KMS-11 (cell line): ENCODE measurements at regions not wholly inside any gene's neighbourhood (a gene's known extent, or its start where the extent isn't known, plus 50 kb on each side); places are given as distances from the start of the nearest gene placed in this dataset.

ENCODE experiments used
- H2AFZ ChIP-seq: fragments of 200-600 bp; sonication (generic); 2 replicates; pipeline ENCODE4 v1.6.1; 2016; ENCODE audit warnings: antibody characterized with exemption, mixed run types, low read depth
- H3K27ac ChIP-seq: fragments of 200-600 bp; sonication (generic); 2 replicates; pipeline ENCODE4 v1.6.1; 2016; ENCODE audit warnings: mild to moderate bottlenecking, mixed run types
- H3K27me3 ChIP-seq: fragments of 200-600 bp; sonication (generic); 2 replicates; pipeline ENCODE4 v1.6.1; 2017; ENCODE audit warnings: mild to moderate bottlenecking, low read depth, mixed run types, moderate library complexity; ENCODE audit not compliant: insufficient read depth
- H3K36me3 ChIP-seq: fragments of 200-600 bp; sonication (generic); 2 replicates; pipeline ENCODE4 v1.6.1; 2017; ENCODE audit warnings: mild to moderate bottlenecking, mixed run types; ENCODE audit not compliant: insufficient read depth
- H3K4me1 ChIP-seq: fragments of 200-600 bp; sonication (generic); 2 replicates; pipeline ENCODE4 v1.6.1; 2016; ENCODE audit warnings: mild to moderate bottlenecking, low read depth, mixed run types; ENCODE audit not compliant: poor library complexity, severe bottlenecking
- H3K4me2 ChIP-seq: fragments of 200-600 bp; sonication (generic); 2 replicates; pipeline ENCODE4 v1.7.0; 2016; ENCODE audit warnings: mild to moderate bottlenecking, mixed run types
- H3K4me3 ChIP-seq: fragments of 200-600 bp; sonication (generic); IDR thresholded peaks from 2 replicates; pipeline ENCODE4 v1.6.1; 2017; ENCODE audit warnings: low read depth, low read length, mixed read lengths; ENCODE audit not compliant: insufficient read depth
- H3K79me2 ChIP-seq: fragments of 200-600 bp; sonication (generic); 2 replicates; pipeline ENCODE4 v1.6.1; 2016; ENCODE audit warnings: low read depth, mixed run types; ENCODE audit not compliant: insufficient read depth
- H3K9ac ChIP-seq: fragments of 200-600 bp; sonication (generic); 2 replicates; pipeline ENCODE4 v1.6.1; 2016; ENCODE audit warnings: mild to moderate bottlenecking, mixed run types
- H4K20me1 ChIP-seq: fragments of 200-600 bp; sonication (generic); 2 replicates; pipeline ENCODE4 v1.6.1; 2016; ENCODE audit warnings: mild to moderate bottlenecking, mixed run types; ENCODE audit not compliant: insufficient read depth
- TF ChIP-seq, protein P1 (sequence below): fragments of 200-600 bp; sonication (generic); conservative IDR thresholded peaks from 2 replicates; pipeline ENCODE4 v1.6.1; 2017; ENCODE audit warnings: low read depth, mild to moderate bottlenecking, antibody characterized with exemption, low read length, moderate library complexity, mixed read lengths

GRCh38 chr2:150286730-150287362 is 200.6 kb downstream of the RND3 start:
- H3K79me2 ChIP-seq: no peaks in the 10 kb centered on the region
- no peak overlapping the region for H3K27ac ChIP-seq
- H2AFZ ChIP-seq: no peak overlapping the region
- TF ChIP-seq, protein P1, sequence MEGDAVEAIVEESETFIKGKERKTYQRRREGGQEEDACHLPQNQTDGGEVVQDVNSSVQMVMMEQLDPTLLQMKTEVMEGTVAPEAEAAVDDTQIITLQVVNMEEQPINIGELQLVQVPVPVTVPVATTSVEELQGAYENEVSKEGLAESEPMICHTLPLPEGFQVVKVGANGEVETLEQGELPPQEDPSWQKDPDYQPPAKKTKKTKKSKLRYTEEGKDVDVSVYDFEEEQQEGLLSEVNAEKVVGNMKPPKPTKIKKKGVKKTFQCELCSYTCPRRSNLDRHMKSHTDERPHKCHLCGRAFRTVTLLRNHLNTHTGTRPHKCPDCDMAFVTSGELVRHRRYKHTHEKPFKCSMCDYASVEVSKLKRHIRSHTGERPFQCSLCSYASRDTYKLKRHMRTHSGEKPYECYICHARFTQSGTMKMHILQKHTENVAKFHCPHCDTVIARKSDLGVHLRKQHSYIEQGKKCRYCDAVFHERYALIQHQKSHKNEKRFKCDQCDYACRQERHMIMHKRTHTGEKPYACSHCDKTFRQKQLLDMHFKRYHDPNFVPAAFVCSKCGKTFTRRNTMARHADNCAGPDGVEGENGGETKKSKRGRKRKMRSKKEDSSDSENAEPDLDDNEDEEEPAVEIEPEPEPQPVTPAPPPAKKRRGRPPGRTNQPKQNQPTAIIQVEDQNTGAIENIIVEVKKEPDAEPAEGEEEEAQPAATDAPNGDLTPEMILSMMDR: no peak
- H3K36me3 ChIP-seq: no peaks in the 10 kb centered on the region
- H3K4me2 ChIP-seq: no peak overlapping the region
- no peak overlapping the region for H3K9ac ChIP-seq
- H4K20me1 ChIP-seq: no peaks in the 10 kb centered on the region
- no peak overlapping the region for H3K4me3 ChIP-seq
- H3K27me3 ChIP-seq: no peaks in the 10 kb centered on the region
- no peaks in the 10 kb centered on the region for H3K4me1 ChIP-seq

DNA sequence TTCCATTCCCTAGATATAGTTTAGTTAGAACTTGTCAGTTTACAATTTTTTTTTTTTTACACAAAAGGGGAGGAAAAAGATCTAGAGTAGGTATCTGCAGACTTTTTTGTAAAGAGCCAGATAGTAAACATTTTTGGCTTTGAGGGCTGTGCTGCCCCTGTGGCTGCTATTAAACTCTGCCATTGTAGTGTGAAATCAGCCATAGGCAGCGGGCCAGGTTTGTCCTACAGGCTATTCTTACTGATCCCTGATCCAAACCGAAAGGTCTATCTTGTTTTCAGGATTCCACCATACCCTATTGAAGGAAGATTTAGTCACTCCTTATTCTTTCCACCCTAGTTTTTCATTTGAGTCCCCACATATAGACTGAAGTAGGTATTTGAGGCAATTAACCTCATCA is 203.4 kb downstream of the RND3 start:
- Histone ChIP-seq H3K4me3 (no peak overlapping the region), H3K36me3 (no peaks in the 10 kb centered on the region), H4K20me1 (no peaks in the 10 kb centered on the region), H3K4me2 (no peak overlapping the region), H3K9ac (no peak overlapping the region), H3K4me1 (no peaks in the 10 kb centered on the region), H3K27ac (no peak overlapping the region), H3K27me3 (no peaks in the 10 kb centered on the region), H3K79me2 (no peaks in the 10 kb centered on the region), H2AFZ (no peak overlapping the region)
- TF ChIP-seq, protein P1: no peak

GRCh38 chr2:150282771-150283371 is 204.6 kb downstream of the RND3 start:
- Histone ChIP-seq H3K36me3 (no peaks in the 10 kb centered on the region), H3K9ac (no peak overlapping the region), H3K27me3 (no peaks in the 10 kb centered on the region), H3K4me1 (no peaks in the 10 kb centered on the region), H3K4me2 (no peak overlapping the region), H3K27ac (no peak overlapping the region), H4K20me1 (no peaks in the 10 kb centered on the region), H3K79me2 (no peaks in the 10 kb centered on the region), H2AFZ (no peak overlapping the region), H3K4me3 (no peak overlapping the region)
- TF ChIP-seq, protein P1: no peak

DNA sequence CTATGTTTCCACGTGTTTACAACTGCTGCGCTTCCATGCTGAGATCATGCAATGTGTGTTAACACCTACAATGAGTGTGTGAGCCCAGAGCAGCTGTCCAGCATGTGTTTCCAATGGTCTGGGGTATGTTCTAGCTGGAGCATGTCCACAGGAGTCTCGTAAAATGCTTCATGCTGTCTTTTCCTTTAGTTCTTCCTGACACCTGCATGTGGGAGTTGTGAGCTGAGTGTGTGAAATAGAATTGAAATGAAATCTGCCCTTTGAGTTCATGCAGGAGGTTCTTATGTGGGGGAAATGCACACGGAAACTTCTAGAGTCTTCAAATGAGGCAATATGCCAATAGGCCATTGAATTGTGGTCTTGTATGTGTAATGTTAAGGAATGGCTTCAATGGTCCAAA is 205.1 kb downstream of the RND3 start:
- Histone ChIP-seq H4K20me1 (no peaks in the 10 kb centered on the region), H3K79me2 (no peaks in the 10 kb centered on the region), H2AFZ (no peak overlapping the region), H3K9ac (no peak overlapping the region), H3K27me3 (no peaks in the 10 kb centered on the region), H3K4me1 (no peaks in the 10 kb centered on the region), H3K27ac (no peak overlapping the region), H3K4me2 (no peak overlapping the region), H3K4me3 (no peak overlapping the region), H3K36me3 (no peaks in the 10 kb centered on the region)
- TF ChIP-seq, protein P1: no peak
